Brain microvascular endothelial cell (primary cell): ENCODE measurements at regions not wholly inside any gene's neighbourhood (a gene's known extent, or its start where the extent isn't known, plus 50 kb on each side); places are given as distances from the start of the nearest gene placed in this dataset.

Source experiments
- DNase-seq: peaks from one replicate; pipeline ENCODE4 v3.0.0-alpha.2; 2020
- H3K27ac ChIP-seq: fragments of 250-450 bp; sonication (Bioruptor Pico); 2 replicates; pipeline ENCODE4 v1.5.1; 2020; ENCODE audit warnings: mild to moderate bottlenecking, moderate library complexity
- H3K27me3 ChIP-seq: fragments of 250-450 bp; sonication (Bioruptor Pico); replicated peaks from 2 replicates; pipeline ENCODE4 v1.5.1; 2020; ENCODE audit warnings: mild to moderate bottlenecking
- H3K36me3 ChIP-seq: fragments of 250-450 bp; sonication (Bioruptor Pico); replicated peaks from 2 replicates; pipeline ENCODE4 v1.5.1; 2020; ENCODE audit warnings: mild to moderate bottlenecking
- H3K4me3 ChIP-seq: 2 replicates; pipeline ENCODE4 v1.5.1; 2011; ENCODE audit warnings: low read depth, mild to moderate bottlenecking, control low read depth, low read length, moderate library complexity
- in situ Hi-C: cut with HindIII; loops from 2 replicates; pipeline ENCODE4 v1.10.0; 2017; ENCODE audit warnings: low sequenced_read_pairs, low pct_ligation_motif_present
- TF ChIP-seq, protein P1 (sequence below): IDR thresholded peaks from 2 replicates; pipeline ENCODE4 v1.5.1; 2011; ENCODE audit warnings: low read depth, mild to moderate bottlenecking, moderate library complexity, low read length, control low read depth, inconsistent platforms; ENCODE audit errors: missing control alignments

- Histone ChIP-seq H3K36me3 (no peaks in the 10 kb centered on the region), H3K27me3 (peaks cover 4% of the 10 kb centered on the region), H3K27ac (no peak overlapping the region), H3K4me3 (no peak overlapping the region)
- no peak for DNase-seq
- in situ Hi-C loops: no loop called here
- TF ChIP-seq, protein P1, sequence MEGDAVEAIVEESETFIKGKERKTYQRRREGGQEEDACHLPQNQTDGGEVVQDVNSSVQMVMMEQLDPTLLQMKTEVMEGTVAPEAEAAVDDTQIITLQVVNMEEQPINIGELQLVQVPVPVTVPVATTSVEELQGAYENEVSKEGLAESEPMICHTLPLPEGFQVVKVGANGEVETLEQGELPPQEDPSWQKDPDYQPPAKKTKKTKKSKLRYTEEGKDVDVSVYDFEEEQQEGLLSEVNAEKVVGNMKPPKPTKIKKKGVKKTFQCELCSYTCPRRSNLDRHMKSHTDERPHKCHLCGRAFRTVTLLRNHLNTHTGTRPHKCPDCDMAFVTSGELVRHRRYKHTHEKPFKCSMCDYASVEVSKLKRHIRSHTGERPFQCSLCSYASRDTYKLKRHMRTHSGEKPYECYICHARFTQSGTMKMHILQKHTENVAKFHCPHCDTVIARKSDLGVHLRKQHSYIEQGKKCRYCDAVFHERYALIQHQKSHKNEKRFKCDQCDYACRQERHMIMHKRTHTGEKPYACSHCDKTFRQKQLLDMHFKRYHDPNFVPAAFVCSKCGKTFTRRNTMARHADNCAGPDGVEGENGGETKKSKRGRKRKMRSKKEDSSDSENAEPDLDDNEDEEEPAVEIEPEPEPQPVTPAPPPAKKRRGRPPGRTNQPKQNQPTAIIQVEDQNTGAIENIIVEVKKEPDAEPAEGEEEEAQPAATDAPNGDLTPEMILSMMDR: no peak
Measured at GRCh38 chr11:123268156-123268555, 73.1 kb upstream of the CLMP start.

GRCh38 chr11:123265951-123266350 lies 70.9 kb upstream of the CLMP start:
- in situ Hi-C loops: no loop called here
- peaks cover 4% of the 10 kb centered on the region for H3K27me3 ChIP-seq
- TF ChIP-seq, protein P1: no peak
- no peak for DNase-seq
- H3K36me3 ChIP-seq: no peaks in the 10 kb centered on the region
- no peak overlapping the region for H3K27ac ChIP-seq
- no peak overlapping the region for H3K4me3 ChIP-seq

DNA sequence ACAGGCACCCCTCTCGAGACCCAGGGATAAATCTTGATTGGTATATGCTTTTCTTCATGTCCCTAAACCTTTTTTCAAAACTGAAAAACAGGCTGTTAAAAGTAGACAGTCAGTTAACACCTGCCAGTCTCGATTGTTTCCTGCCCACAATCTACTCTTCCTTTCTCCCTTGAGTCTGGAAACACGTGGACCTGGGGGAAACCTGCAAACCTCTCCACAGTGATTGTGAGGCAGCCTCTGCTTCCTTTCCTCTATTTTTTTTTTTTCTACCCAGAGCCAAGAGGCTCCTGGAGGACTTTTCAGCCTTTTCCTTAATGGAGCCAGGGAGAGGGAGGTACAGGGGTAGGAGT lies 69.4 kb upstream of the CLMP start:
- Histone ChIP-seq H3K27me3 (peaks cover 4% of the 10 kb centered on the region), H3K4me3 (no peak overlapping the region), H3K36me3 (no peaks in the 10 kb centered on the region), H3K27ac (no peak overlapping the region)
- TF ChIP-seq, protein P1: no peak
- in situ Hi-C loops: no loop called here
- DNase-seq: no peak

GRCh38 chr11:123261345-123262106 lies 66.5 kb upstream of the CLMP start:
- in situ Hi-C loops: no loop called here

DNA sequence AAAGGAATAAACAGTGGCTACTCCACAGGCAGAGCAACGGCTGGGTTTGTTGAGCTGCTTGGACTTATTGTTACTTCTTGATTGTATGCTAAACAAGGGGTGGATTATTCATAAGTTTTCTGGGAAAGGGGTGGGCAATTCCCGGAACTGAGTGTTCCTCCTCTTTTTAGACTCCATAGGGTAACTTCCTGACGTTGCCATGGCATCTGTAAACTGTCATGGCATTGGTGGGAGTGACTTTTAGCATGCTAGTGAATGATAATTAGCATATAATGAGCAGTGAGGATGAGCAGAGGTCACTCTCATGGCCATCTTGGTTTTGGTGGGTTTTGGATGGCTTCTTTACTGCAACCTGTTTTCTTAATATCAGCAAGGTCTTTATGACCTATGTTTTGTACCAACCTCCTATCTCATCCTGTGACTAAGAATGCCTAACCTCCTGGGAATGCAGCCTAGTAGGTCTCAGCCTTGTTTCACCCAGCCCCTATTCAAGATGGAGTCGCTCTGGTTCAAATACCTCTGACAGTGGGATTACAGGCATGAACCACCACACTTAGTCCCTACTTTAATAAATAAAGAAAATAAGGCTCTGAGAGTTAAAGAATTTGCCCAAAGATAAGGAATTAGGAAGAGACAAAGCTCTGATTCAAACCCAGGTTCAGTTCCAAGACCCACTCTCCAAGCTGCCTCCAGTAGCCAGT lies 65.6 kb upstream of the CLMP start:
- no peak overlapping the region for H3K27ac ChIP-seq
- TF ChIP-seq, protein P1: no peak
- in situ Hi-C loops: no loop called here
- peaks cover 4% of the 10 kb centered on the region for H3K27me3 ChIP-seq
- no peak overlapping the region for H3K4me3 ChIP-seq
- DNase-seq: no peak
- H3K36me3 ChIP-seq: no peaks in the 10 kb centered on the region

More at GRCh38 chr11:123261345-123262106, 66.5 kb upstream of the CLMP start:
- Histone ChIP-seq H3K4me3 (peak overlapping the region; percentile 37), H3K27ac (no peak overlapping the region), H3K36me3 (no peaks in the 10 kb centered on the region), H3K27me3 (peaks cover 4% of the 10 kb centered on the region)
- TF ChIP-seq, protein P1: peak; percentile 99
- DNase-seq: peak; percentile 57
